ENCODE measurements at regions not wholly inside any gene's neighbourhood (a gene's known extent, or its start where the extent isn't known, plus 50 kb on each side); places are given as distances from the start of the nearest gene placed in this dataset.

DNA sequence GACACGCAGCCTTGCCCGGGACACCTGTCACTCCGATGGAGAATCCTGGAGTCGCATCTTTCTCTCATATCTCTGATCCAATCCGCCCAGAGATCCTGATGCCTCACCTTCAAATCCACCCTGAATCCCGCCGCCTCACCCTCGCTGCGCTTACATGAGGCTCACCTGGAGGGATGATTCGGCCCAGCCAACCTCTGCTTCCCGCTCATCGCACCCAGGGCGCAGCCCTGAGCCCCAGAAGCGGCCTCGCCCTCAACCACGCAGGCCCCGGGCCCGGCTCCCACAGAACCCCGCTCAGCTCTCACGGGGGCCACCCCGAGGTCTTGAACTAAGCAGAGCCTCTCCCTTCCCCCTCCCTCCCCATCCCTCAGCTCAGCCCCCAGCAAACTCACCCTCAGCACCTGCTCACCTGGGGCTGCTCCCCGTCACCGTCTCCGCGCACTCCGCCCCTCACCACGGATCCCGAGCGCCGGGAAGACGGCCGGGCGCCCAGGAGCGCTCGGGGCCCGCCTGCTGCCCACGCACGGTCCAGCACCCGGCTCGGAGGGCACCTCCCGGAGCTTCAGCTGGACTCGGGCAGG lies 160.0 kb downstream of the NDUFA10 start:
- DNase-seq: no peak

DNA sequence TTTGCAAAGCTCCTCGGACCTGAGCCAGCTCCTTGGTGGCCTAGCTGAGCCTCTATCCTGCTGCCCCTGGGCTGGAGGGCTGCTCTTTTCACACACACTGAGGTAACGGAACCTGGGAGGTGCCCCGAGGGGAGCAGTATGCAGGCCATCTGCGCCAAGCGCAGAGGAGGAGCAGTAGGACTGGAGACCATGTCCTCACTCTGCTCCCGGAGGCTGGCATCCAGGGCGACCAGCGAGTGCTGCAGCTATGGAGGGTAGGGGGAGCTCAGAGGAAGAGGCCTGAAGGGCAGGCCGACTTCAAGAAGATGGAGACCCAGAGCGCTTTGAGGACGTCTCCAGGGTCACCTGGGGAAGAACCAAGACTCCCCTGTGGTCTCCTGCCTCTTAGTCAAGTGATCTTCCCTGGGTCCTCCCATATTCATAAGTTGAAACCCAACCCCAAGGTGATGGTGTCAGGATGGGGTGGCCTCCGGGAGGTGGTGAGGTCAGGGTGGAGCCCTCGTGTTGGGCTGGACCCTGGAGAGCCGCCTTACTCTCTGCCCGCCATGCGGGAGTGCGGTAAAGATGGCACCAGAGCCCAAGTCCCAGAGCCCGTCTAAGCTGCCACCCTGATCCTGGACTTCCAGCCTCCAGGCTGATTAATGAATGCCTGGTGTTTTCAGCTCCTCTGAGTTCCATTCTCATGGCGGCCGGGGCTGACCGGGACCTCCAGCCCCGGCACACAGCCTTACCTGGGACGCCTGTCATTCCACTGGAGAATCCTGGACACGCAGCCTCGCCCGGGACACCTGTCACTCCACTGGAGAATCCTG lies 160.7 kb downstream of the NDUFA10 start:
- DNase-seq: no peak

- no peak for DNase-seq
Measured at GRCh38 chr2:239862613-239863012, 162.5 kb downstream of the NDUFA10 start.

DNA sequence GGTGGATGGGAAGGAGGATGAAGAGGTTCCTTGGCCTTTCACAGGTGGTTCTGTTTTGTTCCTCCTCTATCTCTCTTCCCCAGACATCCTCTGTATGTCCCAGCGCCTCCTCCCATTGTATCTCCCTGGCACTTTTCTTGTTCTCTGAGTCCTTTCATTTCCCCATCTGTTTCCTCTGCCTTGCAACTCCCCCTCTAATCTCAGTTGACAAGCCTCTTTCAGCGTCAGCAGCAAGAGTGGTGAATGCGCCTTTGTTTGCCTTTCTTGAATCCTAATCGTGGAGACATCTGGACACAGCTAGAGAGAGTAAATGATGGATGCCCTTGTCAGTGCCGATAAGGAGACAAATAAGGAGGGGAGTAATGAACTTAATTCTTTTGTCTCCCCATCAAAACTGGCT lies 167.0 kb downstream of the NDUFA10 start:
- DNase-seq: no peak

DNA sequence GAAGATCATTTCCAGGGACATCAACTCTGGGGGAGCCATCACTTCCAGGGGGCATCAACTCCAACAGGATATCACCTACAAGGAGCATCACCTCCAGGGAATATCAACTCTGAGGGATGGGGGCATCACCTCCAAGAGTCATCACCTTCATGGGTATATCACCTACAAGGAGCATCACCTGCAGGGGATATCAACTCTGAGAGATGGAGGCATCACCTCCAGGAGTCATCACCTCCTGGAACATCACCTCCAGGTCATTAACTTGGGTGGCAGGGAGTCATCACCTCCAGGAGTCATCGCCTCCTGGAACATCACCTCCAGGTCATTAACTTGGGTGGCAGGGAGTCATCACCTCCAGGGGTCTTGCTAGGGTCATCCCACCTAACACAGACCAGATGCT lies 167.6 kb downstream of the NDUFA10 start:
- no peak for DNase-seq

- DNase-seq: no peak
Measured at GRCh38 chr2:239856620-239857285, 168.4 kb downstream of the NDUFA10 start.

- DNase-seq: no peak
Measured at GRCh38 chr2:239855863-239856587, 169.1 kb downstream of the NDUFA10 start.

DNA sequence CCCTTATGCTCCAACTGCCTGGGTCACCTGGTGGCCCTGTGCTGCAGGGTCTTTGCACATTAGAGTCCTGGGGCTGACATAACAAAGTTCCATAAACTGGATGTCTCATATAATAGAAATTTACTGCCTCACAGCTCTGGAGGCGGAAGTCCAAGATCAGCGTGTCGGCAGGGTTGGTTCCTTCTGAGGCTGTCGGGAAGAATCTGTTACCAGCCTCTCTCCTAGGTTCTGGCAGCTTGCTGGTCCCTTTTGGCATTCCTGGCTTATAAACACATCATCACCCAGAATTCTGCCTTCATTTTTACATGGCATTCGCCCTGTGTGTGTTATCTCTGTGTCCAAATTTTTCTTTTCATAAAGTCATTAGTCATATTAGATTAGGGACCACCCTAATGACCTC lies 170.5 kb downstream of the NDUFA10 start:
- no peak for DNase-seq

DNA sequence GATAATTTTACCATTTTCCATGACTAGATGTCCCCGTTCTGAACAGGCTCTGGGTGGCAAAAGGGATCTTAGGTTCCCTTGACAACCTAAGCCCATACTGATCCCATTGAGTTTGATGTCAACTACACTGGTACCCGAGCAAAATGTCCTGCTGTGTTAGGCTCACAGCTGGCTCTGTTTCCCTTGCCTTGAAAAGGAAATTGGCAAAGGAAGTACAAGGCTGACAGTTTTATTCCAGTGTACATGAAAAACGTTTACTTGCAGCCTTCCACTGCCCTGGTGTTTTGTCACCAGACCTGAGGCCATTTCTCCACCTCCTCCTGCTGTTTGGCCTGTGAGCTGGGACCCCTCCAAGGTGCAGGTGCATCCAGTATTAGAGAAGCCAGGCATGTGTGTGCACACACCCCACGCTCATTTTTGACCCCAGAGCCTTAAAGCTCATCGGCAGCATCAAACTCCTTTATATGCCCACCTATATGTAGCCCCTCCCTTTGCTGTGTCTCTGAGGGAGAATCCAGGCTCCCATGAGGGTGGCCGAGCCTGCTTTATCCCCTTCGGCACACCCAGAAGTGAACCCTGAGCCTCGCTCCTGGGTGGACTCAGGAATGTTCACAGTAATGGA lies 171.3 kb downstream of the NDUFA10 start:
- DNase-seq: no peak

- no peak for DNase-seq
Measured at GRCh38 chr2:239853121-239853520, 172.0 kb downstream of the NDUFA10 start.

- no peak for DNase-seq
Measured at GRCh38 chr2:239852272-239852671, 172.9 kb downstream of the NDUFA10 start.

- no peak for DNase-seq
Measured at GRCh38 chr2:239846789-239847676, 178.1 kb downstream of the NDUFA10 start.

GRCh38 chr2:239845968-239846367 lies 179.2 kb downstream of the NDUFA10 start:
- no peak for DNase-seq

DNA sequence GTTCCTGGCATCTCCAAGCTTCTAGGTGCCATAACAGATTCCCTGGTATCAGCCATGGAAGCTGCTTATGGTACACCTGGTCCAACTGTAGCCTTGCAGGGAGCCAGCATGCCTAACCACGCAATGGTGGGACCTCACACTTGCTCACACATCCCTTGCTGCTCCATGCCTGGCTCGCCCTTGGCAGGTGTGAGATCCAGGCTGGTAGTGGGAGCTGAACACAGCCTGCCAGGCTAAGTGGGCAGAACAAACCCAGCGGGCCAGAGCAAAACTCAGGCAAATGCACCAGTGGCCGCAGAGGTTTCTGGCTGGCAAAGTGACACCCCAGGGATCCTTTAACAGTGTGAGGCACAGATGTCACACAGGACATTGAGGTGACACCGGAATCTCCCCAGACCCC lies 185.8 kb downstream of the NDUFA10 start:
- no peak for DNase-seq

- DNase-seq: no peak
Measured at GRCh38 chr2:239836021-239836765, 188.9 kb downstream of the NDUFA10 start.

GRCh38 chr2:239835056-239835455 lies 190.1 kb downstream of the NDUFA10 start:
- no peak for DNase-seq

DNA sequence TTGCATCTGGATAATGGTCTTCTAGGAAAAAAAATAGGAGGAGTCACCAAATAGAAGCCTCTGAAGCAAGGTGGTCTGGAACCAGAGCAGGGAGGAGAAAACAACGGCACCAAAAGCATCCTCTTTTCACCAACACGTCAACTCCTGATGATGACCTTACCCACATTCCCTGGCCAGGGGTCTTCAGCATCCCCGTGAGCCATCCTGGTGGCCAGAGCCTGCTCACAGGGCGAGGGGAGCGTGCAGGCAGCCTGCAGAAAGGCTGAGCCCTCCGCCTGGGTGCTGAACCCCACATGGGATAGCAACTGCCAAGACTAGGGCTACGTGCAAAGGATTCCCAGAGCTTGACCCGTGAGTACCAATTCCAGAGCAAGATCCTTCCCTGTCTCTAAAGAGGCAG lies 191.0 kb downstream of the NDUFA10 start:
- DNase-seq: no peak

DNA sequence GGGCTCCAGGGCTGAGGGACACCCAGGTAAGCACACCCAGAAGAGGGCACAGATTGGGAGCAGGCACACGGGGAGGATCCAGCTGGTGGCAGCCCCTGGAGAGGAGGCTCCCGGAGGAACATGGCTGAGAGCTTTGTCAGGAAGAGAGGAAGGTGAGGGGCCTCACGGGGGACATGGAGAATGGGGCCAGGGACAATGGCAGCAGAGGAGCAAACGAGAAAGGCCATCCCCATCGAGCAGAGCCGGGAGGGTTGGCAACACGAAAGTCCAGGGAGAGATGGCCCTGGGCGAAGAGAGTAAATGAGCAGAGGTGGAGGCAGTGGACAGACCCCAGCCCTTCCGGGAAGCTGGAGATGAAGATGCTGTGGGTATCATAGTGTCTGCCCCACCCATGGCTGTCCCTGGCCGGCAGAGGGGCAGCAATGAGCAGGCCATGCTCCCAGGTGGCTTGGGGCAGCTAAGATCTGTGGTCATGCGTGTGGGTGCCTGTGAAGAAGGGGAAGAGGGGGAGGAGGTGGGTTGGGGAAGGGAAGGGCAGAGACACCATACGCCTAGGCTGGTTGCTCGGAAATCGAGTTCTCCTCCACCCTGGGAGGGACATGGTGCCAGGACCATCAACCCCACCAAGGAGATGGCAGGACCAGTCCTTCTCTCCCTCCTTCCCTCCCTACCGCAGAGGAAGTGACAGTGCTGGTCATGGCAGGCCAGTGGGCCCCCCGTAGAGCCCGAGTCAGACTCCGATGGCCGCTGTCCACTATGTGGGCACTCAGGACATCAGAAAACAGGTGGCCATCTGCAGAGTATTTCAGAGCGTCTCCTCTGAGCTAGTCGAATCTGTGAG lies 191.7 kb downstream of the NDUFA10 start:
- no peak for DNase-seq

GRCh38 chr2:239832490-239833268 lies 192.5 kb downstream of the NDUFA10 start:
- no peak for DNase-seq
